GM19238 (cell line): ENCODE measurements at regions not wholly inside any gene's neighbourhood (a gene's known extent, or its start where the extent isn't known, plus 50 kb on each side); places are given as distances from the start of the nearest gene placed in this dataset.
"Not testable (repeated sequence)": the region's sequence is repeated elsewhere in the genome, so short reads cannot be mapped to it uniquely, and the experiment has no call there.

Experiments used
- DNase-seq: peaks from one replicate; pipeline ENCODE4 v3.0.0; 2011; ENCODE audit warnings: low spot score; ENCODE audit not compliant: insufficient read length

GRCh38 chr12:128015276-128015675, 251.7 kb upstream of the TMEM132C start:
- DNase-seq = no peak

GRCh38 chr12:128018067-128018466, 248.9 kb upstream of the TMEM132C start:
- no peak for DNase-seq

DNA sequence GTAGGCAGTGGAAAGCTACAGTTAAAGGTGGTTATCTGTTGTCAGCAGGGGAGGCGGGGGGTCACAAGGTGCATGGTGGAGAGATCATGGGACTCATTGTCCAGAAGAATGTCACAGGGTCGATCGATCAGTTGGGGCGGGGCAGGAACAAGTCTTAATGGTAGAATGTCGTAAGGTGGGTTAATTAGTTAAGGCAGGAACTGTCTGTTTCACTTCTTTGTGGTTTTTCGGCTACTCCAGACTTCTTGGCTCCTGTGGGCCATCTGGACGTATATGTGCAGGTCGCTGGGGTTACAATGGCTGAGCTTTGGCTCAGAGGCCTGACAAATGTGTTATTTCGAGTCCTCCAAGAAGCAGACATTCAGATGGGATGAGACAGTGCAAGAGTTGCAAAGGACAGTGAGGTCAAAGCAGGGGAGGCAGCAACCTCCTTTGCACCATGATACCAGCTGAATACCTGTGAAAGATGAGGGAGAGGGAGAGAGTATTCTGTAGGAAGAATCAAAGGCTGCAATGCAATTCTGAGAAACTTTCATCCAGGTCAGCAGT, 246.9 kb upstream of the TMEM132C start:
- no peak for DNase-seq

DNA sequence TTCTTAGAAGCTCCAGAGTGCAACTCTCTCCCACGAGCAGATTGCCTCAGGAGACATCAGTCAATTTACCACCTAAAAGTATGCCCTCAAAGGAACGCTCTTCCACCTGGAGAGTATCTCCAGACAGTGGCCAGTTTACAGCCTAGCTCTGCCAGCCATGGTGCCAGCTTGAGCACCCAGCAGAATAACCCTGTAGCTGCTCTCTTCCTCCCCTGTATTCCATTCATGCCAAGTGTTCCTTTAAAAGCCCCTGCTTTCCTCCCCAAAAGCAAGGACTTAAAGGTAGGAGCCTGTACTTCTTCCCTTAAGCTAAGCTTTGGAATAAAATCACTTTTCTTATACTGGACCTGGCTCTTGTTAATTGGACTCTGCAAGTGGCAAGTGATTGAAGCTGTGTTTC, 245.4 kb upstream of the TMEM132C start:
- no peak for DNase-seq

DNA sequence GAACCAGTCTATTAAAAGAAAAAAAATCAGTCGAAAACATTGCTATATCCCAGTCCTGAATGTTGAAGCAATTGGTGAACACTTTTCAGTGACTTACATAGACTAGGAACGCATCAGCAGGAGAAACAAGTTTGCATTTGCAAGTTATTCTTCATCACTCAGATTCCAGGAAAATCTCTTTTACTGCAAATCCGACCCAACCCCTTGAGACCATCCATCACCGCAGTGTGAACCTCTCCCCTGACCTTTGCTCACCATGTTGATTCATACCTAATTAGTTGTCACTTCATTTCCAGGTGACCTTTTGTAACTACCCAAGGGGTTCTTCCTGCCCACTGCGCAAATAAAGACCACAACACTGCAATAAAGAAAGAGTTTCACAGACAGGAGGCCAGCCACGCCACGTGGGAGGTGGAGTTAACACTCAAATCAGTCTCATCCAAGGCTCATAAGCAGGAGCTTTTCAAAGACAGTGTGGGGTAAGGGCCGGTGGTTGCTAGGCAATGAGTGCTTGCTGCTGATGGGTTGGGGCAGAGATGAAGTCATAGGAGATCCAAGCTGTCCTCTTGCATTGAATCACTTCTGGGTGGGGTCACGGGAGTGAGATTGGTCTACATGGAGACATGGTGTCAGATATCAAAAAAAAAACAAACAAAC, 241.3 kb upstream of the TMEM132C start:
- DNase-seq = no peak

GRCh38 chr12:128026696-128027574, 240.0 kb upstream of the TMEM132C start:
- no peak for DNase-seq

GRCh38 chr12:128033473-128033872, 233.5 kb upstream of the TMEM132C start:
- no peak for DNase-seq

- DNase-seq = no peak
Observed at GRCh38 chr12:128040971-128041370, 226.0 kb upstream of the TMEM132C start.

- not testable (repeated sequence) for DNase-seq
Observed at GRCh38 chr12:128042283-128042682, 224.7 kb upstream of the TMEM132C start.

DNA sequence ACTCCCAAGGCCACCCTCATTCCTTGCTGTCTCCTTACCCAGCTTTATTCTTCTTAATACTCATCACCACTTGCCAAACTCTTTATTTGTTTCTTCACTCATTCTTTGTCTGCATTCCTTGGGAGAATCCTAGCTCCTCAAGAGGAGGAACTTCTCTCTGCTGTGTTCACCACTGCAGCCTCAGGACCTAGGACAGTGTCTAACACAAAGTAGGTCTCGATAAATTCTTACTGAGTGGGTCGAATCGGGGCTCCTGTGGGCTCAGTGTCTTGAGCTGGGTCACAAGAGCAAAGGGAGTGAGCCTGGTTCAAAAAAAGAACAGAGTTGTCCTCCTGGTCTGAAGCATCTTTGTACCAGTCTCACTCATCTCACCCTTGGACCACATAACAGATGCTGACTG, 224.1 kb upstream of the TMEM132C start:
- no peak for DNase-seq

- no peak for DNase-seq
Observed at GRCh38 chr12:128043317-128043716, 223.7 kb upstream of the TMEM132C start.

DNA sequence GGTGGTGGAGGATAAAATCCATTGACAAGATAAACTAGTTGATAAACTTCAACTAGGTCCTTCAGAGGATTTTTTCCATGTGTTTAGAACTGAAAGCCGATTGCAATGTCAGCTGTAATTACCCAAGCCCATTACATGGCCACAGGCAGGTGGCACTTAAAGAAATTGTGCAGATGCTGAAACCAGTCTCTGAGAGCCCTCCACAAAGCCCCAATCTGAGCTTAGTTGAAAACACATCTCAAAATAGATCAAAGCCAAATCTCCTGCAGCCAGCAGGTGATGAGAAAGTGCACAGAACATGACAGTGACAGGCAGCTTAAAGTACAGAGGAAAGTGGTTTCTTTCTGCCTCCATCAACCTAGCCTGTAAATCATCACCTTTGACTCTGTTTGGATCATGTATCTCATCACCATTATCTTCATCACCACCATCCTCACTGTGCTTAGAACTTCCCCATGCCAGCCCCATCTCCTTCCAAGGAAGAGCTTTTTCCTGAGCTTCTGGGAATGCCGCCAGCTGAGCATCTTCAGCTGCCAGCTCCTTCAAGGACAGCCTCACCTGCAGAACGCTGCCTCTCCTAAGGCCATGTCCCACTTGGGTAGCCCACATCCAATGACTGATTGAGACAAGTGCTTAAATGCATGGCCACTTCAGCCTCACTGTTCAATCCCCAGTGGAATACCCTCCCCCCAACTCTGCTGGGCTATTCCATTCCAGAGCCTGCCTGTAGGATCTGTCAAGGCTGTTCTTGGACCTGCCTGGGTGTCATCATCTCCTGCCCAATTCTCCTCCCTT, 219.5 kb upstream of the TMEM132C start:
- DNase-seq = no peak

DNA sequence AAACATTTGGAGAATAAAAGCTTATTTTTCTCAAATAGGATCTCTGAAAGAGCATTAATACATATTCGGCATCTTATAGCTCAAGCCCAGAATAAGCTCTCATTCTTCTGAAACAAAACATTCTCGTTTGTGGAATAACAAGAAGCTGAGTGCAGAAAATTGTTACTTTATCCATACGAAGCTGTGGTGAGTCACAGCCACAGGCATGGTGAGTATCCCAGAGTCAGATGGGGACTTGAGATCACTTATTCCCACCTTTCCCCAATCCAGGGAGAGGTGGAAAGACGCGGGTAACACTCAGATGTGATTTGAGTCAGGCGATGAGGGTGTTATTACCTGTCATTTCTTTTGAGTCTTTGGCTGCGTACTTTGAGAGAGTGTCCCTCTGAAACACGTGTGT, 214.6 kb upstream of the TMEM132C start:
- no peak for DNase-seq

GRCh38 chr12:128052777-128053176, 214.2 kb upstream of the TMEM132C start:
- DNase-seq = no peak

- no peak for DNase-seq
Observed at GRCh38 chr12:128055567-128055966, 211.4 kb upstream of the TMEM132C start.

DNA sequence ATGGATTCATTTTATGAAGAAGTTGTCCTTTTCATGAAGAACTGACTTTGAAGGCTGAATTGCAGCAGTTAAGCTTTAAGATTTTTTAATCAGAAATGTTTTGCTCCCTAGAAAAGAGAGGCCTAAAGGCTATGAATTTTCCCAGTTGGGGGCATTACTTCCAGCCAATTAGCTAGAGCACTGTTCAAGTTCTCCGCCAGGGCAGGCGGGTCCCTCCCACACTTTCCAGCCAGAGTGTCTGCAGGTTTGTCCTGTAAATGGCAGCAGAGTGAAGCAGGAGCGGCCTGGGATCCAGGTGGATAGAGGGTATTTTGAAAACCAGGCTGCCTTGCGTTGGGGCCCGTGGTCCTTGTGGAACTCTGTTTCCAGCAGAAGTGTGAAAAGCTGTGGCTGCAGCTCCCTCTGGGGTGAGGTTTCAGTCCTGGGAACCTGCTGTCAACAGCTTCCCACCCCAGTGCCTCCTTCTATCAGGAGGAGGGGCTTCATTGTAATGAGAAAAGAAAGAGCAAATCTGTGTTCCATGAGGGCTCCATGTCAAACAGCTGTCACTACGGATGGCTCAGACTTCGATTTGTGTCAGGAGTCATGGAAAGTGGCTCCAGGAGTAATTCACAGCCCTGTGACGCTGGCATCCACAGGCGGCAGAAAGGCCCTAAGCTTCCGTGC, 210.7 kb upstream of the TMEM132C start:
- no peak for DNase-seq

DNA sequence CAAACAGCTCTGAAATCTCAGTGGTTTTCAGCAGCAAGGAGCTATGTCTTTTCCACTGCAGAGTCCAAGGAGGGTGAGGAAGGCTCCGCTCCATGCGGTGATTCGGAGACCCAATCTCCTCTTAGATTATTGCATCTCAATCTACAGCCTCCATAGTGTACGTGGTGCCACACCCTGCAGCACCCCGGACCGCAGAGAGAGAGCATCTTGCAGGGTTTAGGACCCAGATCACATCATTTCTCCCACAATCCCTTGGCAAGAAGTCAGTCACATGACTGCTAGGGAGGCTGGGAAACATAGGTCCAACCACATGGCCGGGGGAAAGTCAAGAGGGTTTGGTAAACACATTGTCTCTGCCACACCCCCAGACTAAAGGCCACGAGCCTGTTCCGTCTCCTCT, 209.4 kb upstream of the TMEM132C start:
- no peak for DNase-seq

DNA sequence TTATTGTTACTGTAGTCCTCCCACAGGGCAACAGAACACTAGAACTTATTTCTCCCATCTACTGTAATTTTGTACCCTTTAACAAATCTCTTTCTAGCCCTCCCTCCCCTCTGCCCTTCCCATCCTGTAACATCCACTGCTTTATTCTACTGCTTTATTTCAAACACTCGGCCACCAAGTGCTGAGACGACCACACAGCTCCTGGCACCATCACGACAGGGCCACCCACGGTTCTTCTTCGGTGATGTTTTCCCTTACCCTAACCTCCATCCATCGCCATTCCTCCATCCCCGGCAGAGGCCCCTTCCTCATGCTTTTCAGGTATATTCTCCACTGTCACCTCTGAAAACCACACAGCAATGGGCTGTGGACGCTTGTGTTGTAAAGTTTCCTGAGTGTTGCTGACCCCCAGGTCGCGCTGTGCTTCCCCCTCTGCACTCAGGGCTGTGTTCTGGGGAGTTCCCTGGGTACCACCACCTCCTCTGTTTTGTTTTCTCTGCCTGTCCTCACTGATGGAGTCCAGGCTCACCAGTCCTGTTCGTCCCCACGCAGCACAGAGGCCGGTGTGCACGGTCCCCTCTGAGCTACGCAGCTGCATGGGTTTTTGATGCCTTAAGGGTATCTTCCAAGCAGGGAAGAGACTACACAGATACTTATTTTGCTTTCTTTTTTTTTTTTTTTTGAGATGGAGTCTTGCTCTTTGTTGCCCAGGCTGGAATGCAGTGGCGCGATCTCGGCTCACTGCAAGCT, 207.2 kb upstream of the TMEM132C start:
- DNase-seq = no peak

DNA sequence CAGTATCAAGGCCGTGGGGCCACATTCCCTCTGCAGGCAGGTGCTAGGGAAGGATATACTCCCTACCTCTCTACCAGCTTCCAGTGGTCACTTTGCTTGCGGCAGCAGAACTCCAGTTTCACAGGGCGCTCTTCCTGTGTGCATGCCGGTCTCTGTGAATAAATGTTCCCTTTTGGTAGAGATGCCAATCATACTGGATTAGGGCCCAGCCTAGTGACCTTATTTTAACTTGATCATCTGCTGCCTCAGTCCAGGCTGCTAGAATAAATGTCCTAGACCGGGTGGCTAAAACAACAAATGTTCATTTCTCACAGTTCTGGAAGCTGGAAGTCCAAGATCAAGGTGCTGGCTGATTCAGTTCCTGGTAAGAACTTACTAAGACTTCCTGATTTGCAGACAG, 198.8 kb upstream of the TMEM132C start:
- no peak for DNase-seq

GRCh38 chr12:128069359-128069997, 197.5 kb upstream of the TMEM132C start:
- DNase-seq = peak; percentile 6
